Ascending aorta (tissue), 2 donors: ENCODE measurements at regions not wholly inside any gene's neighbourhood (a gene's known extent, or its start where the extent isn't known, plus 50 kb on each side); places are given as distances from the start of the nearest gene placed in this dataset.

Experiments used
- DNase-seq, 2 donors: peaks; one replicate each; pipeline ENCODE4 v3.0.0-alpha.2; 2019; ENCODE audit warnings: low spot score in 2 of 2
- H3K27ac ChIP-seq, 2 donors: fragments of 200-600 bp; sonication (generic); one replicate each; pipeline ENCODE4 v1.5.1; 2016 to 2017; ENCODE audit warnings: mild to moderate bottlenecking in 1 of 2
- H3K27me3 ChIP-seq: fragments of 200-600 bp; sonication (generic); one replicate; pipeline ENCODE4 v1.5.1; 2017
- H3K36me3 ChIP-seq, 2 donors: fragments of 200-600 bp; sonication (generic); one replicate each; pipeline ENCODE4 v1.5.1; 2016
- H3K4me1 ChIP-seq, 2 donors: fragments of 200-600 bp; sonication (generic); one replicate each; pipeline ENCODE4 v1.5.1; 2016 to 2017; ENCODE audit warnings: mild to moderate bottlenecking in 1 of 2
- H3K4me3 ChIP-seq, 2 donors: fragments of 200-600 bp; sonication (generic); one replicate each; pipeline ENCODE4 v1.5.1; 2016 to 2017; ENCODE audit warnings: mild to moderate bottlenecking in 1 of 2
- H3K9me3 ChIP-seq, 2 donors: fragments of 200-600 bp; sonication (generic); one replicate each; pipeline ENCODE4 v1.5.1; 2016
- CTCF ChIP-seq, 3 experiments: fragments of 200-600 bp in 2 of 3; fragments of 450-650 bp in 1 of 3; sonication (generic) in 2 of 3; IDR thresholded peaks; one replicate each; pipeline ENCODE4 v1.5.1; 2016 to 2019; ENCODE audit warnings: antibody characterized with exemption in 3 of 3, mild to moderate bottlenecking in 1 of 3, moderate library complexity in 1 of 3
- intact Hi-C: fragments of 100-400 bp; cut with DNase I; formaldehyde crosslinking; loops from one replicate; pipeline ENCODE4 v1.15.1; 2023

- intact Hi-C loops = no loop called here
- no peaks in the 10 kb centered on the region for H3K27me3 ChIP-seq
- TF ChIP-seq CTCF (IDR thresholded peaks at IDR 0.05) = no peak
- H3K4me3 ChIP-seq = no peak overlapping the region
- no peak overlapping the region for H3K27ac ChIP-seq
- no peaks in the 10 kb centered on the region for H3K9me3 ChIP-seq
- H3K4me1 ChIP-seq = no peaks in the 10 kb centered on the region
- DNase-seq = no peak
- no peaks in the 10 kb centered on the region for H3K36me3 ChIP-seq
Measured at GRCh38 chr9:20030671-20031070, 241.8 kb upstream of the SLC24A2 start.

- intact Hi-C loops = no loop called here
- no peak for DNase-seq
- TF ChIP-seq CTCF (IDR thresholded peaks at IDR 0.05) = no peak
- Histone ChIP-seq H3K4me3 (no peak overlapping the region), H3K27ac (no peak overlapping the region), H3K27me3 (no peaks in the 10 kb centered on the region), H3K9me3 (no peaks in the 10 kb centered on the region), H3K4me1 (no peaks in the 10 kb centered on the region), H3K36me3 (no peaks in the 10 kb centered on the region)
Measured at GRCh38 chr9:20030221-20030620, 241.4 kb upstream of the SLC24A2 start.

GRCh38 chr9:20028849-20029231 lies 240.0 kb upstream of the SLC24A2 start:
- Histone ChIP-seq H3K4me1 (no peaks in the 10 kb centered on the region), H3K27me3 (no peaks in the 10 kb centered on the region), H3K36me3 (no peaks in the 10 kb centered on the region), H3K27ac (no peak overlapping the region), H3K9me3 (no peaks in the 10 kb centered on the region), H3K4me3 (no peak overlapping the region)
- DNase-seq = no peak
- intact Hi-C loops = no loop called here
- no peak for TF ChIP-seq CTCF (IDR thresholded peaks at IDR 0.05)

GRCh38 chr9:20028192-20028848 lies 239.5 kb upstream of the SLC24A2 start:
- Histone ChIP-seq H3K36me3 (no peaks in the 10 kb centered on the region), H3K4me1 (no peaks in the 10 kb centered on the region), H3K9me3 (no peaks in the 10 kb centered on the region), H3K27me3 (no peaks in the 10 kb centered on the region), H3K27ac (no peak overlapping the region), H3K4me3 (no peak overlapping the region)
- DNase-seq = no peak
- intact Hi-C loops = no loop called here
- no peak for TF ChIP-seq CTCF (IDR thresholded peaks at IDR 0.05)

GRCh38 chr9:20023961-20024571 lies 235.2 kb upstream of the SLC24A2 start:
- no peaks in the 10 kb centered on the region for H3K4me1 ChIP-seq
- H3K9me3 ChIP-seq = no peaks in the 10 kb centered on the region
- DNase-seq = no peak
- TF ChIP-seq CTCF (IDR thresholded peaks at IDR 0.05) = no peak
- no peaks in the 10 kb centered on the region for H3K27me3 ChIP-seq
- no peak overlapping the region for H3K27ac ChIP-seq
- H3K4me3 ChIP-seq = no peak overlapping the region
- no peaks in the 10 kb centered on the region for H3K36me3 ChIP-seq
- intact Hi-C loops = no loop called here
